Posterior vena cava (tissue), 2 donors: ENCODE measurements at regions not wholly inside any gene's neighbourhood (a gene's known extent, or its start where the extent isn't known, plus 50 kb on each side); places are given as distances from the start of the nearest gene placed in this dataset.

Source experiments
- DNase-seq: peaks from one replicate; pipeline ENCODE4 v3.0.0-alpha.2; 2020; ENCODE audit warnings: low spot score
- intact Hi-C, 2 donors: fragments of 100-400 bp; cut with DNase I; formaldehyde crosslinking; loops; one replicate each; pipeline versions ENCODE4 v1.14.1 to v1.14.2; 2022 to 2023
- donor health status: DM: yes; HTN: yes; CAD: no.
- donor health status: DM: yes; HTN: yes; CAD: no.

- intact Hi-C loops = no loop called here
- DNase-seq = no peak
Observed at GRCh38 chr18:38368246-38368645, 802.6 kb upstream of the CELF4 start.

- intact Hi-C loops = no loop called here
- DNase-seq = no peak
Observed at GRCh38 chr18:38367473-38367872, 801.9 kb upstream of the CELF4 start.

DNA sequence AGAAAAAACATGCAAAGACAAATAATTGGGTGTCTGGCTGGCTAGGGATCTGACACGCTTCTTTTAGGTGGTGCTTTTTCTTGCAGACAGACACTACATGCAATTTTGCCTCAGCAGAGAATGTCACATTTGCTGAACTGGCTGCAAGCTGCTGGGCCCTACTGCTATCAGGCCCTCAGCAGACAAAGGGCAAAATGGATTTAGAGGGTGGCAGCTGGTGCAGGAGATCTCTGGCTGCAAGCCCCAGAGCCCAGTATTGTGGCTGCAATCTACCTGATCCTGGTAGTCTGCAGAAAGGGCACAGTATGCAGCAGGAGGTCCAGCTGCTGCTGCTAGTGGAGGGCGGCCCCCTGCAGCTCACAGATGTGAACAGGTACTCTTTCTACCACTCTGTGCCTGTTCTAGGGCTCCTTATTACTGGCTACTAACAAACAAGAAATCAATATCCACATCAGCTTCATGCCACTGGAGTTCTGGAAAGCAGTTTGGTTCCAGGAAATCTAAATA, 796.7 kb upstream of the CELF4 start:
- intact Hi-C loops = no loop called here
- DNase-seq = no peak

- intact Hi-C loops = no loop called here
- no peak for DNase-seq
Observed at GRCh38 chr18:38358805-38359657, 793.4 kb upstream of the CELF4 start.

GRCh38 chr18:38353149-38353548, 787.6 kb upstream of the CELF4 start:
- intact Hi-C loops = no loop called here
- no peak for DNase-seq

DNA sequence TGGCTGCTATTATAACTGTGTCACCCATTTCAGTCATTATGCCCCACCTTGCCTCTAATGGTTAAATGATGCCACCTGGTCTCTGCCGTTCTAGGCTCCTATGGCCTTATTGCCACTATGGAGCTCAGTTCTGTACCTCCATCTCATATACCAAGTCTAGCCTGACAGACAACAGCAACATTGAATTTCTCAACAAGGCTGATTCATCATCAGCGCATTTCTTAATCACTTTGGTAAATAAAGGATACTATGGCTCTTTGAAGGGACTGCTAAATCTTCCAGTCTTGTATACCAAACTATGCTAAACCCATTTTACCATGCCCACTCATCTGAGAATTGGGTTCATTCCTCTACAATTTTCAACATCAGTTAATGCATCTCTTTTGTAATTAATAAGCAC, 784.5 kb upstream of the CELF4 start:
- intact Hi-C loops = no loop called here
- no peak for DNase-seq

GRCh38 chr18:38330573-38330972, 765.0 kb upstream of the CELF4 start:
- intact Hi-C loops = no loop called here
- DNase-seq = no peak

- no peak for DNase-seq
- intact Hi-C loops = no loop called here
Observed at GRCh38 chr18:38329145-38329544, 763.5 kb upstream of the CELF4 start.

DNA sequence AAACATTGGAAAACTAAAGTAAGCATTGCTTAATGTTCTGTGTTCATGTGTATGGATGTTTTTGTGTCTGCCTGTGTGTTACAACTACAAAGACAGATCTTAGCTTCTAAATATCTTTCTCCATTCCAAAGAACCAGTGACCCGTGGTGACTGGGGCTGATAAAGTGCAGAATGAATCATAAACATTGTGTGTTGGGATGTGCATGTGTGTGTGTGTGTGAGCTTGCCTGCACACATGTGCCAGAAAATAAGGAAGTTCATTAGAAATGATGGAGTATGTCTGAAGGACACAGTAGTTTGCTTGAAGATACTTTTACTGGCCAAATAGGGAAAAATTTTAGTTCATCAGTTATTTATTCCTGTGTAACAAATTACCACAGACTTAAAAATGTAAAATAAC, 756.6 kb upstream of the CELF4 start:
- no peak for DNase-seq
- intact Hi-C loops = no loop called here

GRCh38 chr18:38321262-38321661, 755.7 kb upstream of the CELF4 start:
- no peak for DNase-seq
- intact Hi-C loops = no loop called here

DNA sequence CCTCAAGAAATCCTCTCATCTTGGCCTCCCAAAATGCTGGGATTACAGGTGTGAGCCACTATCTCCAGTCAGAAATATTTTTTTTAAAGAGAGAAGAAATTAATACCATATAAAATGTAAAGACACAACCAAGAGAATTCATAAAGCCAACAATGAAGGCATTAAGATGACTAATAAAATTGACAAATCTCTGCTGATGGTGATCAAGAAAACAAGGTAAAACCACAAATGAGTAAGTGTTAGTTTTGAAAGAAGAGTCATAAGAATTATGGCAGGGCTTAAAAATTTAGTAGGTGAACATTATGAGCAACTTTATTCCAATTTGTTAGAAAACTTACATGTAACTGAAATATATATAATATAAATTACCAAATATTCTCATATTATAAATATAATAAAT, 752.8 kb upstream of the CELF4 start:
- intact Hi-C loops = no loop called here
- DNase-seq = no peak

DNA sequence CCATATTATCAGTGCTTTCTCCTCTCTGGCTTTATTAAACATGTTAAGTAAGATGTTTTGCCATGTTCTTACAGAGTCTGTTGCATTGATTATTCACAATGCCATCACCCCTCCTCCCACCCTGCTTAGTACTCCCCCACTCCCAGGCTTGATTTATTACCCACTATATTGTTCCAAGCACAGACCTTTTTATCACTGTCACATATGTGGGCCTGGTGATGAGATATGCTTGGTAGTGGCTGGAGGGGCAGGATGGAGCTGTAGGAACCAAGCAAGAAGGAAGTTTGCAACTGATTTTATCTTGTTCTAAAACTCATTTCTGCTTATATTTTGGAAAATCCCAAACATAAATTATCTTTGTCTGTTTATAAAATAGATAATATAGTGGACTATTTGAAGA, 748.2 kb upstream of the CELF4 start:
- no peak for DNase-seq
- intact Hi-C loops = no loop called here

DNA sequence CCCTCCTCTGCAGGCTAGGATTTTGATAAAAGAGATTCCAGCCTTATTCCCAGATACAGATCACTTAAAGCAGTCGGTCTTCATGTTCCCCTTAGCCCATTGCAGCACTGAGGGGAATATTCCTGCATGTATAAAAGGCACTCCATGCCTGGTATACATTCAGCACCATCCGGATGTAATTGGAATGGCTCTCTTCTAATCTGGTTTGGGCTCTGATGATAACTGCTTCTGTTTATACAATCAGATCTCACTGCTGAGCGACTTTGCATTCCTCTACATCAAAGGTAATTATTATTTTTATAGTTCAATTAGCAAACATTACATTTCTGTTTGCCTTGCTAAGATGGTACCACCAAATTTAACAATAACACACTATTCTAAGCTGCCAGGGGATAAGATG, 746.9 kb upstream of the CELF4 start:
- intact Hi-C loops = no loop called here
- no peak for DNase-seq

DNA sequence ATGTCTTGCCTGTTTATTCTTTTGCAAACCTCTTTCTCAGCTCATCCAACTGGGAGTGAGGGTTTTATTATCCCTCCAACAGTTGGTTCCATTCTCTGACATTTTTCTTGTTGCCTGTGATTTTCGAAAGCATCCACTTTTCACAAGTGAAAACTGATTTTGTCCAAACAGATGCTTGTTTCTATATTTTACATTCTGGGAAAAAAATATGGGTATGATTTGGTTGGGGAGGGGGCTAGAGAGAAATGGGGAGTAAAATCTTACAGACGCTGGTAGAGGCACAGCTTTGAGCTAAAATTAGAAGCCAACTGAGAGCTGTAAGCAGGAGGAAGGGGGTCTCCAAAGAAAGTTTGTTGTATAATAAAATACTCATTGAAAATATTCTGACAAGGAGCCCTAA, 745.3 kb upstream of the CELF4 start:
- intact Hi-C loops = no loop called here
- DNase-seq = no peak

- intact Hi-C loops = no loop called here
- no peak for DNase-seq
Observed at GRCh38 chr18:38307914-38308313, 742.3 kb upstream of the CELF4 start.

DNA sequence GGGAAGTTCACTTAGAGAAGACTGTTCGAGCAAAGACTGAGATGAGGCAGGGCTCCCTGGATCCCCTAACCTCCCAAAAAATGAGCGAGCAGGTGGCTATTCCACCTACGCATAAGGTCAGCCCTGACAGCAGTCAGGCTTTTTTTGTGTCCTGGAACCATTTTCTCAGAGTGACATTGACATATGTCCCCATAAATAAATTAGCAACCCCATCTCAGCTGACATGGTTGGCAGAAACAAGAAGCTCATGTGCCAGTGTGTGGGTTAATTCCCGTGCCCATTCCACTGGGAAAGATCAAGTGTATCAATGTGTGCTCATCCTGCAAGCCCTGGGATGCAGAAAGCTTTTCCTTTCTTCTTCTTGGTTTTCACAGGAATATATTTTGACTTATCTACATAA, 740.4 kb upstream of the CELF4 start:
- no peak for DNase-seq
- intact Hi-C loops = no loop called here

GRCh38 chr18:38301621-38302020, 736.0 kb upstream of the CELF4 start:
- no peak for DNase-seq
- intact Hi-C loops = no loop called here

GRCh38 chr18:38297910-38298309, 732.3 kb upstream of the CELF4 start:
- no peak for DNase-seq
- intact Hi-C loops = no loop called here

DNA sequence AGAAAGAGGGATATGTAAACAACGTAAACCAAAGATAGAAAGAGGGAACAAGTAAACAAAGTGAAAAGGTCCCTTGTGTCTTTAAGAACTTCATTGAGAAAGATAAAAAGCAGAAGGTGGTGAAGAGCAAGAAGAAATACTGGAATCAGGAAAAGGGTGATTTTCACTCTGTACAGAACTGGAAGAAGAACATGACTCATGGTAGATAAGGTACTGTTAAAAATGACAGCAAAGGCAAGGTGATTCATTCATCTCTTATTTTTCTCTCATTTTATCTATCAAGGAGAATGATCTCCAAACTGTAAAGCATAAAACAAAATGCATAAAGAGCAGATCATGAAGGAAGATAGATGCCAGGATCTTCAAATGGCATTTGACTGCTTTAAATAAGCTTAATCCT, 724.6 kb upstream of the CELF4 start:
- intact Hi-C loops = no loop called here
- DNase-seq = no peak

DNA sequence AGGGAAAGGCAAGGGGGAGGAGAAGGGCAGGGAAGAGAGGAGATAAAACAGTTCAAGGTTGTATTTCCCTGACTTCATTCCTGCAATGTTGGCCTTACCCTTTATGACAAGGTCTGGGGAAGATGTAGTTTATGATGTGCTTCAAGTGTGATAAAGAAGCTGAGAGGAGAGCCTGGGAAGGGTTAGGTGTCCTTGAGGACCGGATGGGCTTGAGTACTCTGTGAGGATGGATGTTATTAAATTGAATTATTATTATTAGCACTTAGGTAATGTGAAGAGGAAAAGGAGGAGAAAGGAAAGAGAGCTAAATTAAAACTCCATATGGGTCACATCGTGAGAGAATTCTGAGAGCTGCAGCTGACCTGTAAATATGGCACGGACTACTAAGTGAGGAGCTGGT, 719.4 kb upstream of the CELF4 start:
- no peak for DNase-seq
- intact Hi-C loops = no loop called here

GRCh38 chr18:38263066-38263465, 697.5 kb upstream of the CELF4 start:
- no peak for DNase-seq
- intact Hi-C loops = loop anchor here in 1 of 2 donors (5.0 kb wide), 1 partner anchor 111 kb away; no protein-coding TSS in a partner anchor
